Thyroid gland (tissue), 4 donors: ENCODE measurements at regions not wholly inside any gene's neighbourhood (a gene's known extent, or its start where the extent isn't known, plus 50 kb on each side); places are given as distances from the start of the nearest gene placed in this dataset.

Experiments used
- DNase-seq, 2 donors: peaks; one replicate each; pipeline ENCODE4 v3.0.0-alpha.2; 2019
- H3K27ac ChIP-seq, 3 donors: fragments of 200-600 bp; sonication (generic); 1 replicate in 2 of 3; 2 replicates in 1 of 3; pipeline ENCODE4 v1.5.1; 2016 to 2019; ENCODE audit warnings: mild to moderate bottlenecking in 1 of 3, moderate library complexity in 1 of 3
- H3K27me3 ChIP-seq: fragments of 200-600 bp; sonication (generic); one replicate; pipeline ENCODE4 v1.5.1; 2019
- H3K36me3 ChIP-seq, 2 donors: fragments of 200-600 bp; sonication (generic); one replicate each; pipeline ENCODE4 v1.5.1; 2016 to 2019
- H3K4me1 ChIP-seq, 2 donors: fragments of 200-600 bp; sonication (generic); one replicate each; pipeline ENCODE4 v1.5.1; 2017 to 2019
- H3K4me3 ChIP-seq, 3 donors: fragments of 200-600 bp; sonication (generic); replicated peaks in 1 of 3; 1 replicate in 2 of 3; 2 replicates in 1 of 3; pipeline ENCODE4 v1.5.1; 2016; ENCODE audit warnings: mild to moderate bottlenecking in 1 of 3
- H3K9me3 ChIP-seq: fragments of 200-600 bp; sonication (generic); one replicate; pipeline ENCODE4 v1.5.1; 2017
- POLR2A ChIP-seq, 2 donors: fragments of 450-650 bp; IDR thresholded peaks; one replicate each; pipeline ENCODE4 v1.6.1; 2017; ENCODE audit warnings: antibody characterized with exemption in 2 of 2, mild to moderate bottlenecking in 2 of 2, moderate library complexity in 1 of 2
- WGBS, 2 donors: methylation state at CpG; one replicate each; pipeline ENCODE4 v1.1.5; 2017; 5-methylcytosine and 5-hydroxymethylcytosine counted together
- intact Hi-C: fragments of 100-400 bp; cut with DNase I; formaldehyde crosslinking; loops from one replicate; pipeline ENCODE4 v1.15.1; 2023
- TF ChIP-seq, protein P1 (sequence below), 6 experiments: fragments of 200-600 bp in 3 of 6; fragments of 450-650 bp in 3 of 6; sonication (generic) in 3 of 6; IDR thresholded peaks; one replicate each; pipeline ENCODE4 v1.5.1; 2016 to 2019; ENCODE audit warnings: antibody characterized with exemption in 6 of 6, mild to moderate bottlenecking in 2 of 6, inconsistent platforms in 1 of 6, moderate library complexity in 1 of 6

DNA sequence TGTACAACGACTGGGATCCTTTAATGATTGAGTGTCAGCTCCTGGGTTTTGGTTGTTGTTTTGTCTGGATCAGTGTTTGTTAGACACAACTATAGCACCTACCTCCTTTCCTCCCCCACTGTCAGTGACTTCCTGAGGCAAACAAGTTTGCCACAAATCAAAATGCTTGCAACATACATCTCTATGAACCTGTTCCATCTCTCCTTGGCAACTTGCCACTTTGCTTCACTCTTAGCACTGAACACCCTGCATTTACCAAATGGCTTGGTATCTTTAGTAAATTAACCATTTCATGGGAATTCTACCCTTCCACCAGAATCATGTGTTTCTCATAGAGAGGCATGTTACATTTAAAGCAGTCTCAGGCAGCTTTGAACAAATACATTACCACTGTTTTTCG is 301.1 kb upstream of the TANK start:
- H3K27ac ChIP-seq, result no peak overlapping the region
- no peak overlapping the region for H3K4me3 ChIP-seq
- DNase-seq, result no peak
- intact Hi-C loops, result no loop called here
- TF ChIP-seq, protein P1, sequence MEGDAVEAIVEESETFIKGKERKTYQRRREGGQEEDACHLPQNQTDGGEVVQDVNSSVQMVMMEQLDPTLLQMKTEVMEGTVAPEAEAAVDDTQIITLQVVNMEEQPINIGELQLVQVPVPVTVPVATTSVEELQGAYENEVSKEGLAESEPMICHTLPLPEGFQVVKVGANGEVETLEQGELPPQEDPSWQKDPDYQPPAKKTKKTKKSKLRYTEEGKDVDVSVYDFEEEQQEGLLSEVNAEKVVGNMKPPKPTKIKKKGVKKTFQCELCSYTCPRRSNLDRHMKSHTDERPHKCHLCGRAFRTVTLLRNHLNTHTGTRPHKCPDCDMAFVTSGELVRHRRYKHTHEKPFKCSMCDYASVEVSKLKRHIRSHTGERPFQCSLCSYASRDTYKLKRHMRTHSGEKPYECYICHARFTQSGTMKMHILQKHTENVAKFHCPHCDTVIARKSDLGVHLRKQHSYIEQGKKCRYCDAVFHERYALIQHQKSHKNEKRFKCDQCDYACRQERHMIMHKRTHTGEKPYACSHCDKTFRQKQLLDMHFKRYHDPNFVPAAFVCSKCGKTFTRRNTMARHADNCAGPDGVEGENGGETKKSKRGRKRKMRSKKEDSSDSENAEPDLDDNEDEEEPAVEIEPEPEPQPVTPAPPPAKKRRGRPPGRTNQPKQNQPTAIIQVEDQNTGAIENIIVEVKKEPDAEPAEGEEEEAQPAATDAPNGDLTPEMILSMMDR (IDR thresholded peaks at IDR 0.05), result no peak
- TF ChIP-seq POLR2A (IDR thresholded peaks at IDR 0.05), result no peak
- H3K9me3 ChIP-seq, result no peaks in the 10 kb centered on the region
- no peaks in the 10 kb centered on the region for H3K36me3 ChIP-seq
- 56 to 65% methylated on average over 2 of the region's 2 CpGs for WGBS, 2 donors
- no peaks in the 10 kb centered on the region for H3K4me1 ChIP-seq
- H3K27me3 ChIP-seq, result no peaks in the 10 kb centered on the region

DNA sequence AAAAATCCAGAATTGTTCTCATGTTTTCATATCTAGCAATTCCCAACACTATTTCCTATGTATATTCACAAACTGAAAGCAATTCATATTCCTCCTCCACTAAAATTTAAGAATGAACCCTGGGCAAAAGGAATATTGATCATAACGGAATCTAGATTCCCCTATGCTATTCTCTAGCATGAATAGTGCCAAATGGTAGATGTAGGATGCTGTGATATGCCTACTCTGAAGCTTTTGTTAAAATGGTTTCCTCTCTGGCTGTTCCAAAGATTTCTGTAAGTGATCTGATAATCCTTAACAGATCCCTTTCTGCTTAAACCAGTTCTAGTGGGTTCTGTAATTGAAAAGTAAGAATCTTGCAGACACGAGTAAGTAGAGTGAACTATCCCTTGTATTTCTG is 298.0 kb upstream of the TANK start:
- Histone ChIP-seq H3K9me3 (no peaks in the 10 kb centered on the region), H3K4me1 (no peaks in the 10 kb centered on the region), H3K36me3 (no peaks in the 10 kb centered on the region), H3K4me3 (no peak overlapping the region), H3K27me3 (no peaks in the 10 kb centered on the region), H3K27ac (no peak overlapping the region)
- no peak for DNase-seq
- 71 to 75% methylated on average over 2 of the region's 2 CpGs for WGBS, 2 donors
- intact Hi-C loops, result no loop called here
- TF ChIP-seq POLR2A (IDR thresholded peaks at IDR 0.05), result no peak
- TF ChIP-seq, protein P1 (IDR thresholded peaks at IDR 0.05), result no peak

DNA sequence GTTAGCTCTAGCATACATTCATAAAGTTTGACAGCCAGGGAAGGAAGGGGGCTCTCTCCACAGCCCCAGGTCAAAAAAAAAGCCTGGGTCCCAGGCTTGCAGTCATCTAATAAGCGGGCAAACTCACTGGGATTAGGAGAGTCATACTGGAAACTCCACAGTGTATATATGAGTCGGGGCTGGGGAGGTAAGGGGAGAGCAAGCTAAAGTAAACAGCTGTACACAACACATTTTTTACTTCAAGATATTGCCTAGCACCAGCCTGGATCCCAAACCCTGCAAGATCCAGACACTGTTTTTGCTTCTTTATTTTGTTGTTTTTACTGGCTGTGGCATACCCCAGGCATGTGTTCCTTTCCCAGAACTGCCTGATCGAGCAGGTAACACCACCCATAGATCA is 291.3 kb upstream of the TANK start:
- 53 to 67% methylated on average over 3 of the region's 3 CpGs for WGBS, 2 donors
- Histone ChIP-seq H3K27ac (no peak overlapping the region), H3K4me3 (no peak overlapping the region), H3K9me3 (no peaks in the 10 kb centered on the region), H3K4me1 (no peaks in the 10 kb centered on the region), H3K27me3 (no peaks in the 10 kb centered on the region), H3K36me3 (no peaks in the 10 kb centered on the region)
- no peak for TF ChIP-seq POLR2A (IDR thresholded peaks at IDR 0.05)
- TF ChIP-seq, protein P1 (IDR thresholded peaks at IDR 0.05), result no peak
- no peak for DNase-seq
- intact Hi-C loops, result no loop called here

DNA sequence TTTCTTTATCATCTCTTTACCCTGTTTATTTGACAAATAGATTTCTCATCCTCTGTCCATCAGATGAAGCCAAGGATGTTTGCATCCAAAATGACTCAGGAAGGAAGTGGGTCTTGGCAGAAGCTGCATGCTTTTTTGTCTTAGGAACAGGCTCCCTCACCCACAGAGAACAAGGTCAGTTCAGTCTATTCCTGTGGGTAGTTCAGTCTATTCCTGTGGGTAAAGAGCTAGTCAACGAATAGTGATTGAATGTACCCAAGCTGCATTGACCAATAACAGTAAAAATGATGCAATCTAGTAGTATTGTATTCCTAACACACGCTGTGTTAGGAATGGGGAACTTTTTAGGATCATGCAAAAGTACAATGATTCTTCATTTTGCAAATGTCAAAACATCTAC is 290.8 kb upstream of the TANK start:
- Histone ChIP-seq H3K9me3 (no peaks in the 10 kb centered on the region), H3K4me1 (no peaks in the 10 kb centered on the region), H3K27me3 (no peaks in the 10 kb centered on the region), H3K4me3 (no peak overlapping the region), H3K27ac (no peak overlapping the region), H3K36me3 (no peaks in the 10 kb centered on the region)
- intact Hi-C loops, result no loop called here
- WGBS, 2 donors, result 45 to 68% methylated on average over 2 of the region's 2 CpGs
- TF ChIP-seq, protein P1 (IDR thresholded peaks at IDR 0.05), result no peak
- no peak for DNase-seq

DNA sequence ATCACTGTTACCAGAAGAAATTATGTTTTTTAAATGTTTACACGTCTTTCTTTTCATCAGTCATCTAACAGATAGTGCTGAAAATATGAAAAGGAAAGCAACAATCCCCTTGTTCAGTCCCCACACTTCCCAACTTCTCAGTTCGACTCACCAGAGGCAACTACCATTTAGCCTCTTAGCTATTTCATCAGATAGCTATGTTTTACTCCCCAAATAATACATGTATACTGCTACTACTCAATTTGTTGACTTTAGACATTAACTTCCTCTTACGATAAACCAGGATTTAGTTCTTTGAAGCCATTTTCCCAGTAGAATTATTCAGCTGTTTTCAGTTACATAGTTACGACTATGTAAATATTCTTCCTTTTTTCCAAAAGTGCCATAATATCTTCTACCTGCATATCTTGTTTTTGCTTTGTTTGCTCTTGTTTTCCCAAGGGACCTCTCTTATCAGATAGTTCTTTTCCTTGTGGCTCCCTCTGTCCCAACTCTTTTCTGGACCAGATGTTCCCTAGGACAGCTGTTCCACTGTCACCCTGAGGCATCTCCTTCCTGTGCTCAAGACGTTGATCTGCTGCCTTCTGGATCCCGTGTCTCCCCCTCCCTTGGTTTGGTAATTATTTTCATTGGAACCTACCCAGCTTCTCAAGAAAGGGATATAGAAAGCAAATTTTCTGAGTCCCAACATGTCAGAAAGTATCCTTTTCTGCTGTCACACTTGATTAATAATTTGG is 289.3 kb upstream of the TANK start:
- TF ChIP-seq POLR2A (IDR thresholded peaks at IDR 0.05), result no peak
- TF ChIP-seq, protein P1 (IDR thresholded peaks at IDR 0.05), result no peak
- intact Hi-C loops, result no loop called here
- no peak for DNase-seq
- Histone ChIP-seq H3K4me1 (no peaks in the 10 kb centered on the region), H3K4me3 (no peak overlapping the region), H3K27ac (no peak overlapping the region), H3K27me3 (no peaks in the 10 kb centered on the region), H3K9me3 (no peaks in the 10 kb centered on the region), H3K36me3 (no peaks in the 10 kb centered on the region)
- 59 to 62% methylated on average over 6 of the region's 6 CpGs for WGBS, 2 donors
